ENCODE measurements at regions not wholly inside any gene's neighbourhood (a gene's known extent, or its start where the extent isn't known, plus 50 kb on each side); places are given as distances from the start of the nearest gene placed in this dataset.

DNA sequence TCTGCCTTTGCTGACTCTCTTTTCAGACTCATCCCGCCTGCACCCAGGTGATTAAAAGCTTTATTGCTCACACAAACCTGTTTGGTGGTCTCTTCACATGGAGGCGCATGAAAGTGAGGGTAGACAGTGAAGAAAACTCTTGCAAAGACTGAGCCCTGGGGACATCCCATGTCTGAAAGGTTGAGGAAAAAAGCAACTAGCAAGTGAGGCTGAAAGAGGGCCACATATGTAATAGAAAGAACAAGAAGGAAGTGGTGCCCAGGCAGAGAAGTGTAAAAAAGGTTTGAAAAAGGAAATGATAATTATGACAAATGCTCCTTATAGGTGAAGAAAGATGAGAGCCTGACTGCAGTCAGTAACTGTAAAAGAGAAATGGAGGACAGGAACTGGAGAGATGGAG lies 115.9 kb upstream of the NEK7 start:
- H3K36me3 ChIP-seq = no peaks in the 10 kb centered on the region
- no peaks in the 10 kb centered on the region for H3K4me1 ChIP-seq
- no peak for TF ChIP-seq CTCF (IDR thresholded peaks at IDR 0.05)
- H3K9me3 ChIP-seq = no peaks in the 10 kb centered on the region
- intact Hi-C loops (cut with DNase I) = no loop called here
- H3K4me3 ChIP-seq = no peak overlapping the region
- no peak for ATAC-seq
- no peak for DNase-seq
- H3K27ac ChIP-seq = no peak overlapping the region
- no peaks in the 10 kb centered on the region for H3K27me3 ChIP-seq (ENCODE audit: low read depth)

GRCh38 chr1:198042168-198042567 lies 114.6 kb upstream of the NEK7 start:
- H3K9me3 ChIP-seq = no peaks in the 10 kb centered on the region
- no peaks in the 10 kb centered on the region for H3K27me3 ChIP-seq (ENCODE audit: low read depth)
- H3K4me1 ChIP-seq = no peaks in the 10 kb centered on the region
- DNase-seq (no peak), ATAC-seq (no peak)
- intact Hi-C loops (cut with DNase I) = no loop called here
- H3K4me3 ChIP-seq = no peak overlapping the region
- H3K27ac ChIP-seq = no peak overlapping the region
- no peaks in the 10 kb centered on the region for H3K36me3 ChIP-seq
- no peak for TF ChIP-seq CTCF (IDR thresholded peaks at IDR 0.05)

- TF ChIP-seq CTCF (IDR thresholded peaks at IDR 0.05) = no peak
- no peaks in the 10 kb centered on the region for H3K27me3 ChIP-seq (ENCODE audit: low read depth)
- H3K4me3 ChIP-seq = no peak overlapping the region
- DNase-seq (no peak), ATAC-seq (no peak)
- H3K27ac ChIP-seq = no peak overlapping the region
- no peaks in the 10 kb centered on the region for H3K9me3 ChIP-seq
- no peaks in the 10 kb centered on the region for H3K36me3 ChIP-seq
- H3K4me1 ChIP-seq = no peaks in the 10 kb centered on the region
- intact Hi-C loops (cut with DNase I) = no loop called here
These were observed 108.9 kb upstream of the NEK7 start for GRCh38 chr1:198047913-198048312.

GRCh38 chr1:198054510-198054909 lies 102.3 kb upstream of the NEK7 start:
- ATAC-seq (peak; percentile 16 to 48), DNase-seq (no peak)
- no peaks in the 10 kb centered on the region for H3K27me3 ChIP-seq (ENCODE audit: low read depth)
- no peaks in the 10 kb centered on the region for H3K4me1 ChIP-seq
- H3K9me3 ChIP-seq = no peaks in the 10 kb centered on the region
- no peak for TF ChIP-seq CTCF (IDR thresholded peaks at IDR 0.05)
- intact Hi-C loops (cut with DNase I) = no loop called here
- no peak overlapping the region for H3K27ac ChIP-seq
- no peak overlapping the region for H3K4me3 ChIP-seq
- no peaks in the 10 kb centered on the region for H3K36me3 ChIP-seq

GRCh38 chr1:198056255-198056654 lies 100.5 kb upstream of the NEK7 start:
- no peaks in the 10 kb centered on the region for H3K36me3 ChIP-seq
- no peaks in the 10 kb centered on the region for H3K4me1 ChIP-seq
- DNase-seq (no peak), ATAC-seq (peak in 1 of 2 donors; percentile 33)
- H3K27ac ChIP-seq = no peak overlapping the region
- no peak for TF ChIP-seq CTCF (IDR thresholded peaks at IDR 0.05)
- H3K9me3 ChIP-seq = no peaks in the 10 kb centered on the region
- intact Hi-C loops (cut with DNase I) = no loop called here
- no peaks in the 10 kb centered on the region for H3K27me3 ChIP-seq (ENCODE audit: low read depth)
- H3K4me3 ChIP-seq = no peak overlapping the region

GRCh38 chr1:198064181-198064580 lies 92.6 kb upstream of the NEK7 start:
- no peak for DNase-seq
- H3K9me3 ChIP-seq = no peaks in the 10 kb centered on the region

More at GRCh38 chr1:198064181-198064580, 92.6 kb upstream of the NEK7 start:
- H3K27ac ChIP-seq = no peak overlapping the region
- no peaks in the 10 kb centered on the region for H3K4me1 ChIP-seq
- no peaks in the 10 kb centered on the region for H3K27me3 ChIP-seq (ENCODE audit: low read depth)
- intact Hi-C loops (cut with DNase I) = no loop called here
- no peaks in the 10 kb centered on the region for H3K36me3 ChIP-seq
- TF ChIP-seq CTCF (IDR thresholded peaks at IDR 0.05) = no peak
- no peak overlapping the region for H3K4me3 ChIP-seq
- ATAC-seq = no peak
